OCI-M1 (cell line): ENCODE measurements at regions not wholly inside any gene's neighbourhood (a gene's known extent, or its start where the extent isn't known, plus 50 kb on each side); places are given as distances from the start of the nearest gene placed in this dataset.

Experiments
- DNase-seq: peaks from one replicate; lab custom pipeline; 2025; lab: John Stamatoyannopoulos, UW

DNA sequence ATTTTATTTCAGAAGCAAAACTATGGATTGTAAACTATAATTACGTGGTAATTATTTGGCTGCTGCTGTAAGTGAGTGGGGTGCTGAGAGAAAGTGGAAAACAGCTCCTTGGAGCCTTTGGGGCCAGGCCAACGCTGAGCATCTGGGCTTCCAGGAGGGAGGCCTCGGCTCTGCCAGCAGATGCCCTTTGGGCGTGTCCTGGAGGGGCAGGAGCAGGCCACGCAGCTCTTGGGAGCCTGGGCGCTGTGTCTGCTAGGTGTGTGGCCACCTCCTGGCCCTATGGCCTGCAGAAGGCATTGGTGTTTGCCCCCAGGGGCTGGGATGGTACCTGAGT, 423.3 kb downstream of the GLRX3 start:
- no peak for DNase-seq

GRCh38 chr10:130560116-130560515, 423.9 kb downstream of the GLRX3 start:
- DNase-seq: no peak

DNA sequence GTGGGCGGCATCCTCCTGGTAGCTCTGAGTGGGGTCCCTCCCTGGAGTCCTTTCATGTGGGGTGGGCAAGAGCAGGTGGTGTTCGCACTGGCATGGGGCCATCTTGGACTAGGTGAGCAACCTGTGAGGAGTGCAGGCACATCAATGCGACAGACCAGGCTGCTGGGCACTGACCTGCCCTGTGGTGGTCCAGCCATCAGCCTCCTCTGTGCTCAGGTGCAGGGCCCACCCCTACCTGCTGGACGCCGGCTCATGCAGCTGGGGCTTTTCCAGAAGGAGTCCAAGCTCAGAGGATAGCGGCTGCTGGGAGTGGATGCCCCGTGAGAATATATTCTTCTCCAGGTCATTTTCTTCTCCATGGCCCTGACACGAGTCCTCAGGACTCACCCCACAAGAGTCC, 424.4 kb downstream of the GLRX3 start:
- DNase-seq: no peak

DNA sequence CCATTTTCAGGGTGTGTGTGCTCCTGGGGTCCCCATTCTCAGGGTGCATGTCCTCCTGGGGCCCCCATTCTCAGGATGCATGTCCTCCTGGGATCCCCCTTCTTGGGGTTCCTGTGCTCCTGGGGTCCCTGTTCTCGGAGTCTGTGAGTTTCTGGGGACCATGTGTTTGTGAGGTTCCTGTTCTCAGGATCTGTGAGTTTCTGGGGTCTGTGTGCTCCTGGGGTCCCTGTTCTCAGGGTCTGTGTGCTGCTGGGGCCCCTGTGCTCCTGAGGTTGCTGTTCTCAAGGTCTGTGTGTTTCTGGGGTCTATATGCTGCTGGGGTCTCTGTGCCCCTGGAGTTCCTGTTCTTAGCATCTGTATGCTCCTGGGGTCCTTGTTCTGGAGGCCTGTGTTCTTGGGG, 425.5 kb downstream of the GLRX3 start:
- no peak for DNase-seq

DNA sequence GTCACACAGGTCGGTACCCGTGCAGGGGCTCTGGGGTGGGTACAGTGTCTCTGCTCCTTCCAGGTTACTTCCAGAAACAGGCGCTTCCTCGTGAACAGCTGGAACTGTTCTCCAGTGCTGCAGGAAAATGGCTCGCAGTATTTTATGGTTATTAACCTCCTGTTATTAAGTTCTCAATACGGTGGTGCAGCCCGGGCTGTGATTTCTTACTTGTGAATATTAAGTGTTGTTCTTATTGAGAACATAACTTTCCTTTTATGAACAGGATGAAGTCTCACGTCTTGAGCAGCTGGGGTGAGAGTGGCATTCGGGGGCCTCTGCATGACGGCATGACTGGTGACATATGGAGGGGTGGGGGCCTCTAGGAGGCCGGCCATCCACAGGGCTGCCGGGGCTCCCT, 430.8 kb downstream of the GLRX3 start:
- no peak for DNase-seq

GRCh38 chr10:130567436-130567835, 431.2 kb downstream of the GLRX3 start:
- no peak for DNase-seq

DNA sequence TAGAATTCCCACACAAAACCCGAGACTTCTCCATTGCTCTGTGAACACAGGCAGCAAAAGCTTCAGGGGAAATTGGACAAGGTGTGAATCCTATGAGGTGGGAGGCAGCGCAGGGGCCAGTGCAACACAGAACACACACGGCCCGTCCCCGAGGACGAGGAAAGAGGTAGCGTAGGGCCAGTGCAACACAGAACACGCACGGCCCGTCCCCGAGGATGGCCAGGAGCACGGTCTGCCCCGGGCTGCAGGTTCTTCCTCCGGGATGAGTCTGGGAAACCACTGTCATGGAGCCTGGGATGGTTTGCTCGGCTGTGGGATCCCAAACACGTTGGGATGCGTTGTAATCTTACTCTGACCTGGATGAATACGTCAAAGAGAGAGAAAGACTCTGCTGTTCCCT, 432.1 kb downstream of the GLRX3 start:
- no peak for DNase-seq

GRCh38 chr10:130570074-130570473, 433.9 kb downstream of the GLRX3 start:
- DNase-seq: no peak

GRCh38 chr10:130571674-130572073, 435.5 kb downstream of the GLRX3 start:
- no peak for DNase-seq

DNA sequence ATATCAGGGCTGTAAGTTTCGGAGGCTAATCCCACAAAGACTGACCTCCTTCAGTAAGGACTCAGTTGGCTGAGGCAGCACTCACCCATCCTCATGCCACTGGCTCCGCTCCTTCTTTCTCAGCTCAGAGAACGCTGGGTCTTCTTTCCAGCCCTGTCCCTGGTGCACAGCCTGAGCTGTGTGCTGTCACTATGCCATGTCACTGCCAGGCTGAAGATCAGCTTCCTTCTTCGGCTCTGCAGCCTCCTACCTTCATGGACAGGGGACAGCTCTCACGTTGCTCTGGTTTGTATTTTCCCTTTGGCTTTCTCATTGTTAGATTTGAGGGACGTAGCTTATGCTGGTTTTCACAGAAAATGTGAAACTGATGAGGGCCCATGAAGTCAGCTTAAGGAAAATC, 437.3 kb downstream of the GLRX3 start:
- DNase-seq: no peak

- no peak for DNase-seq
Observed at GRCh38 chr10:130575756-130576285, 439.6 kb downstream of the GLRX3 start.

GRCh38 chr10:130576427-130576826, 440.2 kb downstream of the GLRX3 start:
- DNase-seq: no peak

GRCh38 chr10:130577039-130577438, 440.8 kb downstream of the GLRX3 start:
- DNase-seq: no peak

DNA sequence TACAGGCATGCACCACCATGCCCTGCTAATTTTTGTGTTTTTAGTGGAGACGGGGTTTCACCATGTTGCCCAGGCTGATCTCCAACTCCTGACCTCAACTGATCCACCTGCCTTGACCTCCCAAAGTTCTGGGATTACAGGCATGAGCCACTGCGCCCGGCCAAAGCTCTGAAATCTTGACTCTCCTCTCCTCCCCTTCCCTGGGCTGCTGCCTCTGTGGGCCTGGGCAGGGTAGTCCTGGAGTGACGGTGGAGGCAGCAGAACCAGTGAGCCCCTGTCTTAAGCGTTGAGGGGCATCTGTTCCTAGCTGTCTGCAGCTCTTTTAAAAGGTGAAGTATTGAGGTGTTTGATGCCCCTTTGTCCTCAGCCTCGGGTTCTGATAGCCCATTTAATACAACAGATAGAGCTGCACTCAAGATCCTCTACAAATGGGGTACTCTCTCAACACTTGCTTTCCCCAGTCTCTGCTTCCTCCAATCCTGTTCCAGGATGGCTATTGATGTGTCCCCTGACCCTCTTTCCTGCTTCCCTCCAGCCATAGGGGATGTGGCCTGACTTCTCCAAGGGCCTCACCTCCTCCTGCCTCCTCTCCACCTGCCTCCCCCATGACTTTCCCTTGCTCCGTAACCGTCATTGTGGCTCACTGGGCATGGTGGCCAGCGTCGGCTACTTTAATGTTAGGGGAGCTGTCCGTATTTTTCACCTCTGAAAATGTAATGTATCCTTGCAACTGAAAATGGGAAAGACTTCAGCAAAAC, 442.5 kb downstream of the GLRX3 start:
- no peak for DNase-seq

- no peak for DNase-seq
Observed at GRCh38 chr10:130579913-130580312, 443.7 kb downstream of the GLRX3 start.

DNA sequence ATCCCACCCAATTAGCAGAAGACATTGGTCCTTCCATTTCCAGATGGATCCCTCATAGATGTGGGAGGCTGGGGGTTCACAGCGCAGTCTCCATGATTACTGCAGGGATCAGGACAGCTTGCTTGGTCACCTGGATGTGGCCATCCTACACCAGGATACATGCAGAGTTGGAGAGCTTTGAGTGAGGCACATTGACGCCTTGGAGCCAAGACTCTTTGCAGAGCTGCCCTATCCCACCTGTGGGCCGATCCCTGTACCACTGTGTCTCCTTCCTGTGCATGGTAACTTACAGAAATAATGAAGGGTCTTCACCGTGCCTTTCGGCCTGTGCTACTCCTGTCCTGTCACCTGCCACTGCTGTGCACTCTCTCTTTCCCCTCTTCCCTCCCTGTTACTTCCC, 444.8 kb downstream of the GLRX3 start:
- no peak for DNase-seq

DNA sequence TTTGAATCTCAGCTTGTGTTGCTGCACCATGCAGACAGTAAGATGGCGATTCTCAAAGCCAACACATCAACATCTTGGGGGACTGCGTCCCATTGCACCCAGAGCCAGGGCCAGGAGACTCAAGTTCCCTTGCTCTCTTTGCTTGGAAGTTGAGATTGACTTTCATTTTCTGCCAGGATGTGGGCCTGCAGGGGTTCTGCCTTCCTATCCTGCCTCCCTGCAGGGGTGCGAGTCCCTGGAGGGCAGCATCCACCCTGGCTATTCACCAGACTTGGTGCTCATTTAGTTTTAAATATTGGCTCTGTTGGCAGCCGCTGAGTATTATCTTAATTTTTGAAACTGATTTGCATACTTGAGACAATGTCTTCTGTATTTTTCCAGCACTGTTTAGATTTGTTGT, 451.5 kb downstream of the GLRX3 start:
- no peak for DNase-seq

DNA sequence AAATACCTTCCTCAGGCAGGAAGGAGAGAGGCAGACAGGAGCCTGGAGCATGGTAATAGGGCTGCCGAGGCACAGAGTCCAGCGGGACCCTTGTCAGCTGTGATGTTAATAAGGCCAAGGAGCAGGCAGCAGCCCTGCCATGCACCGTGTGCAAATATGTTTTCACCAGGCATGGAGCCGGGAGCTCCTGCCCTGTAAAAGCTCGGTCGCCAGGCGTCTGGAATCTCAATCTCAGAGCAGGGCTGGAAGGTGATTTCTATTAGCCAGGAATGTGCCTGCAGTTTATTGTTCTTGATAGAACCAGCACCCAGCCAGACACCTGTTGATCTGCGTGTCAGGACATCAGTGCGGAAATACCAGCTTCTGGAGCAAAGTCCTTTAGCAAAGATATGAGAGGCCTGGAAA, 469.8 kb downstream of the GLRX3 start:
- no peak for DNase-seq

DNA sequence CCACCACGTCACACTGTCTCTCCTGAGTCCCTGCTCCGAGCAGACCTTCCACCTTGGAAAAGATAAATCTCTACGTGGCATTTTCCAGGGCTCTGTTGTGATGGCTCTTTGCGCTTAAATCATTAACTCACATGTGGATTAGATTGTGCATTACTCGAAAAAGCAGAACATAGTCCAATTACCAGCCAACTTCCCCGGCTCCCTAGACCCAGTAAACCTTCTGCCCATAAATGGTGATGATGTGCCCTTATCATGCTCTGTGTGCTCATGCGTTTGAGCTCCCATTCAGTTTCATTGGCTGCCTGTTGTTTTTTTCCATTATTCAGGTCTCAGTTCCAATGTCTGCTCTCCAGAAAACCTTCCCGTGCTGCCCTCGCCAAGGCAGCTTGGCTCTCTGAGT, 471.2 kb downstream of the GLRX3 start:
- DNase-seq: no peak

DNA sequence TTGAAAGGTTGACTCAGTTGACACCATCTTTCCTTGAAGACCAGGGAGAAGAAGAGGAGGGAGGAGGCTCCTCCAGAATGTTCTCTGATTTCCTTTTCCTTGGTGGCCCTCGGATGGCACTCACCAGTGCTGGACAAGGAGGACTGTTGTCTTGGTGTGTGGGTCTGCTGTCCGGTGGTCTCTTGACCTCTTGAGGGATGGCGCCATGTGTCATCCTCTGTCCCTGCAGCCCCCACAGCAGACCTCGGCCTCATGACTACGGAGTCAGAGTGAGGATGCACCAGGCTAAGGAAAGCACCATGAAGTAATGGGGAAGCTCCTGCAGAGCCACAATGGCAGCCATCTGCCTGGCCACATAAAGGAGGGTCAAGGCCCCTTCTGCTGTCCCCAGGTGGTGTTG, 475.0 kb downstream of the GLRX3 start:
- no peak for DNase-seq

DNA sequence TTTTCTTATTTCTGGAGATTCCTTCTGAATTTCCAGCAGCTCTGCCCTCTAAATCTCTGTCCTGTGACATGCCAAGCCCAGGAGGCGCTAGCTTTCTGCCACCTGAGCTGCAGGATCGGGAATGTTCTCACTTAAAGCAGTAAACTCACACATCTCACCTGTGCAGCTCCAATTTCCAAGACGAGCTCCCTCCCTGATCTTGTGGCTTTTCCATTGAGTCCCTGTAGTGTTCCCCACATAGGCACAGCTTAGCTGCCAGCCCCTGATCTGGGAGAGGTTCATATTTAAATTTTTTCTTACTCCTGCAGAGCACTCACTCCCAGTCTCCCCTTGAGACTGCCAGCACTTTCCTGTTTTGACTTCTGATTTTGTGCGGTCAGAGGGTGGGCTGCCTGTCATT, 479.3 kb downstream of the GLRX3 start:
- no peak for DNase-seq

GRCh38 chr10:130617985-130618384, 481.8 kb downstream of the GLRX3 start:
- no peak for DNase-seq

DNA sequence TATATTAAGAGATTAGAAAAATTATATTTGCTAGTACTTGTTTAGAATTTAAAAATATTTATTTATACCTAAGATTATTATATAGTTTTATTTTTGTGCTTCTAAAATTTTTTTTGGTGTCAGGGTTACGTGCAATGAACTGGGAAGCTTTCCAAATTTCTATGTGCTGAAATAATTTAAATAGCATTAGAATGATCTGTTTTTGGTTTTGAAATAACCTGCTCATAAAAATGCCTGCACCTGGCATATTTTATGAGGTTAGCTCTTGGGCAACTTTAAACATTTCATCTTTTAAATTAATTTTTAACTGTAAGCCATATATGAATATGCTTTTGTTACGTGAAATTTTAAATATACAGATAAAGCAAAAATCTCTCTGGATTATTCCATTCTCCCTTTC, 482.5 kb downstream of the GLRX3 start:
- DNase-seq: no peak

DNA sequence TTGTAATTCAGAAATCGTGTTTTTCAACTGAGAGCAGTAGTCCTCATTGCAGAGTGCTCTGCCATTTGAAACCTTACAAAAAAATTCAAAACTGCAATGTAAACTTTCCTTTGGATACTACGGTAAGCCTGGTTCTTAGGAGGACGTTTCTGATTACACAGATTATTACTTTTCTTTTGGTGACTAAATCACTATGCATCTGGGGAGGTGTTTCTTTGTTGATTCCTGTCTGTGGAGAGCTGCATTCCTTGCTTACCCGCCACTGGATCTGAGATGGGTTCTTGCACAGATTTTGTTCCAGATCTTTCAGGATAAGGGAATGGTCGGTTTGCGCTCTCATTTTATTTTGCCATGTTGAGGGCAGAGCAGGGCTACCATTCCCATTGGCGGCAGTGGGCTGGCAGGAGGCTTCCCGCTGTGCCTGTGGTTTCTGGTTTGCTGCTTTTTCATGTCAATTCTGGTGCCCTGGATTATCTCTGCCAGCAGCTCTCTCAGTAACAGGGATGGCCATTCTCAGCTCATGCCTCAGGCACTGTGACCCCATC, 485.1 kb downstream of the GLRX3 start:
- DNase-seq: no peak
